ENCODE measurements at regions not wholly inside any gene's neighbourhood (a gene's known extent, or its start where the extent isn't known, plus 50 kb on each side); places are given as distances from the start of the nearest gene placed in this dataset.

GRCh38 chr18:76578571-76579300 lies 83.7 kb upstream of the ZNF516 start:
- ChIA-PET RAD21 (ENCODE audit: low non-redundant PET in 1 of 2, low total read pairs in 2 of 2, uncharacterized antibody in 2 of 2, unreplicated experiment in 2 of 2) (no interaction called here), CTCF (no interaction called here), POLR2A (no interaction called here)
- Histone ChIP-seq H4K20me1 (ENCODE audit: insufficient read depth) (no peaks in the 10 kb centered on the region), H3K9me2 (ENCODE audit: insufficient read depth) (no peaks in the 10 kb centered on the region), H3K36me3 (ENCODE audit: control insufficient read depth in 1 of 2, insufficient read depth in 2 of 2, low read length in 2 of 2) (no peaks in the 10 kb centered on the region), H3K27ac (ENCODE audit: low read depth, low read length) (no peak overlapping the region), H3K27me3 (ENCODE audit: insufficient read depth, low read length) (peaks cover 27% of the 10 kb centered on the region), H3K4me2 (ENCODE audit: low read length) (no peak overlapping the region), H3K4me1 (ENCODE audit: control insufficient read depth in 1 of 2, insufficient read depth in 2 of 2, low read length in 2 of 2) (peaks cover 0 to 3% of the 10 kb centered on the region in 2 experiments; a peak in 2 of 4 replicates), H3K79me2 (ENCODE audit: insufficient read depth, low read length) (no peaks in the 10 kb centered on the region), H2AFZ (ENCODE audit: low read depth, low read length, poor library complexity, severe bottlenecking) (no peak overlapping the region), H3K9me3 (ENCODE audit: control insufficient read depth in 1 of 2, insufficient read depth in 1 of 2, low read depth in 1 of 2, low read length in 2 of 2) (no peaks in the 10 kb centered on the region), H3K9ac (ENCODE audit: low read length) (no peak overlapping the region), H3K4me3 (replicated peaks in 1 of 2; ENCODE audit: low read depth in 1 of 2, low read length in 2 of 2) (no peak overlapping the region)
- intact Hi-C loops (cut with micrococcal nuclease), result no loop called here
- no TSS peak for BruUV-seq (replicated peaks)
- no peak for DNase-seq (ENCODE audit: low read depth, low spot score)
- TF ChIP-seq POLR2A (IDR thresholded peaks at IDR 0.05; ENCODE audit: borderline replicate concordance, extremely low read depth, insufficient read depth, insufficient read length), result no peak
- TF ChIP-seq EGR1 (IDR thresholded peaks at IDR 0.05; ENCODE audit: low read depth), result no peak
- TF ChIP-seq POLR2AphosphoS5 (IDR thresholded peaks at IDR 0.05; ENCODE audit: low read depth, low read length), result no peak
- TF ChIP-seq RAD21 (IDR thresholded peaks at IDR 0.05; ENCODE audit: low read depth), result no peak
- TF ChIP-seq ZFX (IDR thresholded peaks at IDR 0.05), result no peak
- no peak for TF ChIP-seq ZNF274 (IDR thresholded peaks at IDR 0.05; ENCODE audit: low read depth, low read length)
- TF ChIP-seq CEBPB (IDR thresholded peaks at IDR 0.05; ENCODE audit: low read depth), result no peak
- no peak for TF ChIP-seq SRF (IDR thresholded peaks at IDR 0.05; ENCODE audit: low read depth)
- TF ChIP-seq, protein P1, sequence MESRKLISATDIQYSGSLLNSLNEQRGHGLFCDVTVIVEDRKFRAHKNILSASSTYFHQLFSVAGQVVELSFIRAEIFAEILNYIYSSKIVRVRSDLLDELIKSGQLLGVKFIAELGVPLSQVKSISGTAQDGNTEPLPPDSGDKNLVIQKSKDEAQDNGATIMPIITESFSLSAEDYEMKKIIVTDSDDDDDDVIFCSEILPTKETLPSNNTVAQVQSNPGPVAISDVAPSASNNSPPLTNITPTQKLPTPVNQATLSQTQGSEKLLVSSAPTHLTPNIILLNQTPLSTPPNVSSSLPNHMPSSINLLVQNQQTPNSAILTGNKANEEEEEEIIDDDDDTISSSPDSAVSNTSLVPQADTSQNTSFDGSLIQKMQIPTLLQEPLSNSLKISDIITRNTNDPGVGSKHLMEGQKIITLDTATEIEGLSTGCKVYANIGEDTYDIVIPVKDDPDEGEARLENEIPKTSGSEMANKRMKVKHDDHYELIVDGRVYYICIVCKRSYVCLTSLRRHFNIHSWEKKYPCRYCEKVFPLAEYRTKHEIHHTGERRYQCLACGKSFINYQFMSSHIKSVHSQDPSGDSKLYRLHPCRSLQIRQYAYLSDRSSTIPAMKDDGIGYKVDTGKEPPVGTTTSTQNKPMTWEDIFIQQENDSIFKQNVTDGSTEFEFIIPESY (IDR thresholded peaks at IDR 0.05; ENCODE audit: extremely low read depth, insufficient replicate concordance, low read length), result no peak
- TF ChIP-seq MAX (IDR thresholded peaks at IDR 0.05), result no peak
- TF ChIP-seq CTCF (IDR thresholded peaks at IDR 0.05 in 2 of 3, conservative IDR thresholded peaks at IDR 0.05 in 1 of 3; ENCODE audit: borderline replicate concordance in 1 of 3, insufficient read depth in 1 of 3, low read depth in 2 of 3, low read length in 2 of 3), result no peak
- TF ChIP-seq ELF1 (IDR thresholded peaks at IDR 0.05; ENCODE audit: borderline replicate concordance, low read depth), result no peak
- TF ChIP-seq TCF7L2 (IDR thresholded peaks at IDR 0.05; ENCODE audit: borderline replicate concordance, extremely low read depth, insufficient read depth, insufficient read length), result no peak
- TF ChIP-seq FOSL1 (IDR thresholded peaks at IDR 0.05; ENCODE audit: low read depth), result no peak
- no peak for ATAC-seq

All from HCT116 (cell line).